H1 (cell line): ENCODE measurements at regions not wholly inside any gene's neighbourhood (a gene's known extent, or its start where the extent isn't known, plus 50 kb on each side); places are given as distances from the start of the nearest gene placed in this dataset.

Experiments used
- CBX8 ChIP-seq: fragments of 300-800, 300-1000 bp; sonication (generic); IDR thresholded peaks from 2 replicates; pipeline ENCODE4 v1.7.1; 2016; ENCODE audit warnings: low read depth, low read length, borderline replicate concordance
- CTCF ChIP-seq, 3 experiments: IDR thresholded peaks; 1 replicate in 2 of 3; 2 replicates in 1 of 3; pipeline versions ENCODE4 v1.5.1 to v1.6.1; 2011; ENCODE audit warnings: low read length in 3 of 3, mild to moderate bottlenecking in 3 of 3, inconsistent platforms in 2 of 3, low read depth in 1 of 3, moderate library complexity in 1 of 3; ENCODE audit not compliant: insufficient read depth in 1 of 3; ENCODE audit errors: control extremely low read depth in 1 of 3
- EZH2 ChIP-seq: fragments of 200-600 bp; sonication (generic); IDR thresholded peaks from 2 replicates; pipeline ENCODE4 v1.7.1; 2012; ENCODE audit warnings: low read depth, mild to moderate bottlenecking, moderate library complexity, low read length, inconsistent platforms; ENCODE audit not compliant: severe bottlenecking
- POLR2A ChIP-seq, 2 experiments: IDR thresholded peaks; 1 replicate in 1 of 2; 2 replicates in 1 of 2; pipeline ENCODE4 v1.6.1; 2011; ENCODE audit warnings: low read depth in 2 of 2, low read length in 2 of 2, mild to moderate bottlenecking in 2 of 2; ENCODE audit errors: control extremely low read depth in 1 of 2
- POLR2AphosphoS5 ChIP-seq: IDR thresholded peaks from 2 replicates; pipeline ENCODE4 v1.6.1; 2011; ENCODE audit warnings: low read depth, low read length
- POU5F1 ChIP-seq: IDR thresholded peaks from 2 replicates; pipeline ENCODE4 v1.6.1; 2011; ENCODE audit warnings: low read depth, mild to moderate bottlenecking, low read length, moderate library complexity
- RFX5 ChIP-seq: IDR thresholded peaks from 2 replicates; pipeline ENCODE4 v1.6.1; 2011; ENCODE audit warnings: low read depth, low read length, improper control_type of control experiment, borderline replicate concordance
- SIN3A ChIP-seq, 2 experiments: IDR thresholded peaks in 1 of 2; conservative IDR thresholded peaks in 1 of 2; 2 replicates each; pipeline ENCODE4 v1.6.1; 2011 to 2012; ENCODE audit warnings: low read length in 2 of 2, improper control_type of control experiment in 1 of 2, low read depth in 1 of 2, mild to moderate bottlenecking in 1 of 2
- TAF1 ChIP-seq: IDR thresholded peaks from 2 replicates; pipeline ENCODE4 v1.6.1; 2011; ENCODE audit warnings: mild to moderate bottlenecking, low read depth, low read length

GRCh38 chr6:40020166-40020565 lies 85.9 kb upstream of the MOCS1 start:
- TF ChIP-seq SIN3A (conservative IDR thresholded peaks at IDR 0.05 in 1 of 2, IDR thresholded peaks at IDR 0.05 in 1 of 2; ENCODE audit: low read depth in 1 of 2, low read length in 2 of 2), result no peak
- TF ChIP-seq CTCF (IDR thresholded peaks at IDR 0.05; ENCODE audit: control extremely low read depth in 1 of 3, insufficient read depth in 1 of 3, low read depth in 1 of 3, low read length in 3 of 3), result no peak
- no peak for TF ChIP-seq POLR2AphosphoS5
- no peak for TF ChIP-seq EZH2
- TF ChIP-seq POU5F1, result no peak
- TF ChIP-seq TAF1, result no peak
- TF ChIP-seq POLR2A (IDR thresholded peaks at IDR 0.05; ENCODE audit: control extremely low read depth in 1 of 2, low read depth in 2 of 2, low read length in 2 of 2), result no peak
- no peak for TF ChIP-seq CBX8
- TF ChIP-seq RFX5, result no peak
